CD14-positive monocyte (primary cell): ENCODE measurements at regions not wholly inside any gene's neighbourhood (a gene's known extent, or its start where the extent isn't known, plus 50 kb on each side); places are given as distances from the start of the nearest gene placed in this dataset.

Source experiments
- DNase-seq, 3 donors: peaks; one replicate each; pipeline ENCODE4 v3.0.0-alpha.2; 2011 to 2022
- H2AFZ ChIP-seq: 2 replicates; pipeline ENCODE4 v1.6.0; 2012; ENCODE audit warnings: mild to moderate bottlenecking, low read depth, low read length, inconsistent platforms; ENCODE audit not compliant: insufficient read depth, poor library complexity, severe bottlenecking
- H3K27ac ChIP-seq, 2 donors: 1 replicate in 1 of 2; 2 replicates in 1 of 2; pipeline ENCODE4 v1.5.1; 2012 to 2013; ENCODE audit warnings: low read length in 2 of 2, control low read depth in 1 of 2, inconsistent platforms in 1 of 2, low read depth in 1 of 2, mild to moderate bottlenecking in 1 of 2
- H3K27me3 ChIP-seq, 2 donors: one replicate each; pipeline versions ENCODE4 v1.6.0 to v1.6.1; 2011 to 2013; ENCODE audit warnings: low read length in 2 of 2; ENCODE audit not compliant: control insufficient read depth in 2 of 2, insufficient read depth in 2 of 2
- H3K36me3 ChIP-seq, 2 donors: replicated peaks in 1 of 2; 1 replicate in 1 of 2; 2 replicates in 1 of 2; pipeline versions ENCODE4 v1.5.1 to v1.6.1; 2012 to 2013; ENCODE audit warnings: low read length in 2 of 2, control low read depth in 1 of 2, inconsistent platforms in 1 of 2, mild to moderate bottlenecking in 1 of 2; ENCODE audit not compliant: insufficient read depth in 2 of 2, control insufficient read depth in 1 of 2
- H3K4me1 ChIP-seq, 2 donors: 1 replicate in 1 of 2; 2 replicates in 1 of 2; pipeline versions ENCODE4 v1.5.1 to v1.6.1; 2012 to 2013; ENCODE audit warnings: low read length in 2 of 2, control low read depth in 1 of 2, inconsistent platforms in 1 of 2, mild to moderate bottlenecking in 1 of 2, moderate library complexity in 1 of 2; ENCODE audit not compliant: insufficient read depth in 2 of 2, control insufficient read depth in 1 of 2
- H3K4me2 ChIP-seq: replicated peaks from 2 replicates; pipeline ENCODE3; 2012; ENCODE audit warnings: low read length, moderate library complexity, mild to moderate bottlenecking; ENCODE audit not compliant: poor library complexity, severe bottlenecking; ENCODE audit errors: extremely low read depth
- H3K4me3 ChIP-seq, 3 experiments: fragments of 200-600 bp in 1 of 3; sonication (generic) in 1 of 3; replicated peaks in 1 of 3; 1 replicate in 2 of 3; 2 replicates in 1 of 3; pipeline ENCODE4 v1.5.1; 2011 to 2013; ENCODE audit warnings: low read length in 3 of 3, mild to moderate bottlenecking in 3 of 3, control low read depth in 2 of 3, low read depth in 2 of 3, inconsistent platforms in 1 of 3, moderate library complexity in 1 of 3
- H3K79me2 ChIP-seq: 2 replicates; pipeline ENCODE4 v1.6.0; 2012; ENCODE audit warnings: mild to moderate bottlenecking, control low read depth, inconsistent platforms, low read length, moderate library complexity; ENCODE audit not compliant: insufficient read depth
- H3K9ac ChIP-seq: 2 replicates; pipeline ENCODE4 v1.6.0; 2017; ENCODE audit warnings: low read length, mild to moderate bottlenecking; ENCODE audit not compliant: insufficient read depth, poor library complexity, severe bottlenecking
- H3K9me3 ChIP-seq, 2 donors: replicated peaks in 1 of 2; 1 replicate in 1 of 2; 2 replicates in 1 of 2; pipeline versions ENCODE4 v1.5.1 to v1.6.1; 2012 to 2013; ENCODE audit warnings: low read length in 2 of 2, control low read depth in 1 of 2; ENCODE audit not compliant: control insufficient read depth in 1 of 2, insufficient read depth in 1 of 2
- H4K20me1 ChIP-seq: 2 replicates; pipeline ENCODE4 v1.6.0; 2012; ENCODE audit warnings: mild to moderate bottlenecking, low read length, control low read depth, moderate library complexity; ENCODE audit not compliant: insufficient read depth
- H3K27ac Mint-ChIP-seq, 7 donors: one replicate each; pipeline ENCODE4 v1.8.0; 2020; ENCODE audit warnings: mild to moderate bottlenecking in 7 of 7, mixed read lengths in 7 of 7, moderate library complexity in 6 of 7, inconsistent platforms in 2 of 7
- H3K27me3 Mint-ChIP-seq, 3 donors: one replicate each; pipeline ENCODE4 v1.8.0; 2021 to 2022; ENCODE audit warnings: low read depth in 3 of 3, mild to moderate bottlenecking in 3 of 3, mixed read lengths in 3 of 3, moderate library complexity in 3 of 3, inconsistent platforms in 1 of 3
- H3K36me3 Mint-ChIP-seq, 2 donors: one replicate each; pipeline ENCODE4 v1.8.0; 2020; ENCODE audit warnings: mixed read lengths in 2 of 2, inconsistent platforms in 1 of 2, mild to moderate bottlenecking in 1 of 2
- H3K4me1 Mint-ChIP-seq: one replicate; pipeline ENCODE4 v1.8.0; 2020; ENCODE audit warnings: mild to moderate bottlenecking, mixed read lengths
- H3K4me3 Mint-ChIP-seq, 2 donors: one replicate each; pipeline ENCODE4 v1.8.0; 2020; ENCODE audit warnings: mild to moderate bottlenecking in 2 of 2, mixed read lengths in 2 of 2, moderate library complexity in 1 of 2
- H3K9me3 Mint-ChIP-seq, 7 donors: one replicate each; pipeline ENCODE4 v1.8.0; 2020 to 2022; ENCODE audit warnings: mixed read lengths in 7 of 7, mild to moderate bottlenecking in 6 of 7, moderate library complexity in 6 of 7, inconsistent platforms in 2 of 7
- WGBS: methylation state at CpG from one replicate; pipeline ENCODE4 v1.1.5; 2013; ENCODE audit warnings: missing lambda C conversion rate; ENCODE audit not compliant: insufficient coverage; 5-methylcytosine and 5-hydroxymethylcytosine counted together
- intact Hi-C, 2 donors: fragments of 100-400 bp; cut with micrococcal nuclease; formaldehyde crosslinking; loops; one replicate each; pipeline versions ENCODE4 v1.15.0 to v1.15.1; 2023
- TF ChIP-seq, protein P1 (sequence below): fragments of 200-600 bp; IDR thresholded peaks from one replicate; pipeline ENCODE4 v1.8.0; 2022; ENCODE audit warnings: antibody characterized with exemption, mild to moderate bottlenecking

DNA sequence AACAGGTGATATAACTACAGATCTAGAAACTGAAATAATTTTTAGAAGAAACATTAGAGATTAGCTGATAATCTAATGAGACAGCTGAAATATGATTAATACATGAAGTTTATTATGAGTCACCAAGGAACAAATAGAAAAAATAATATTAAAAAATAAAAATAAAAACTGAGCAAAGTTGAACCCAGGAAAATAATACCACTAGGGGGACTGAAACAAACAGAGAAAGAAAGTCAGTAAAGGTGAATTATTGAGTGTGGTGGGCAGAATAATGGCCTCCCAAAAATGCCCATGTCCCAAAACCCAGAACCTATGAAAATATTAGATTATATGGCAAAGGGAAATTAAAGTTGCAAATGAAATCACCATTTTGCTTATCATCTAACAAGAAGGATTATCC is 820.7 kb upstream of the INTU start:
- Histone ChIP-seq H3K79me2 (no peaks in the 10 kb centered on the region), H3K4me2 (no peak overlapping the region), H4K20me1 (no peaks in the 10 kb centered on the region), H3K4me1 (no peaks in the 10 kb centered on the region), H3K27ac (no peak overlapping the region), H3K4me3 (no peak overlapping the region), H3K27me3 (no peaks in the 10 kb centered on the region), H3K36me3 (no peaks in the 10 kb centered on the region), H3K9me3 (peaks cover 3 to 4% of the 10 kb centered on the region in 2 donors), H3K9ac (no peak overlapping the region), H2AFZ (no peak overlapping the region)
- DNase-seq = no peak
- Mint-ChIP-seq H3K4me3 (no peak overlapping the region), H3K9me3 (peaks cover 0 to 7% (median 5%) of the 10 kb centered on the region in 7 donors), H3K4me1 (no peaks in the 10 kb centered on the region), H3K36me3 (no peaks in the 10 kb centered on the region), H3K27ac (no peak overlapping the region), H3K27me3 (peaks cover 0 to 2% (median 0%) of the 10 kb centered on the region in 3 donors)
- intact Hi-C loops = no loop called here
- TF ChIP-seq, protein P1, sequence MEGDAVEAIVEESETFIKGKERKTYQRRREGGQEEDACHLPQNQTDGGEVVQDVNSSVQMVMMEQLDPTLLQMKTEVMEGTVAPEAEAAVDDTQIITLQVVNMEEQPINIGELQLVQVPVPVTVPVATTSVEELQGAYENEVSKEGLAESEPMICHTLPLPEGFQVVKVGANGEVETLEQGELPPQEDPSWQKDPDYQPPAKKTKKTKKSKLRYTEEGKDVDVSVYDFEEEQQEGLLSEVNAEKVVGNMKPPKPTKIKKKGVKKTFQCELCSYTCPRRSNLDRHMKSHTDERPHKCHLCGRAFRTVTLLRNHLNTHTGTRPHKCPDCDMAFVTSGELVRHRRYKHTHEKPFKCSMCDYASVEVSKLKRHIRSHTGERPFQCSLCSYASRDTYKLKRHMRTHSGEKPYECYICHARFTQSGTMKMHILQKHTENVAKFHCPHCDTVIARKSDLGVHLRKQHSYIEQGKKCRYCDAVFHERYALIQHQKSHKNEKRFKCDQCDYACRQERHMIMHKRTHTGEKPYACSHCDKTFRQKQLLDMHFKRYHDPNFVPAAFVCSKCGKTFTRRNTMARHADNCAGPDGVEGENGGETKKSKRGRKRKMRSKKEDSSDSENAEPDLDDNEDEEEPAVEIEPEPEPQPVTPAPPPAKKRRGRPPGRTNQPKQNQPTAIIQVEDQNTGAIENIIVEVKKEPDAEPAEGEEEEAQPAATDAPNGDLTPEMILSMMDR = no peak

DNA sequence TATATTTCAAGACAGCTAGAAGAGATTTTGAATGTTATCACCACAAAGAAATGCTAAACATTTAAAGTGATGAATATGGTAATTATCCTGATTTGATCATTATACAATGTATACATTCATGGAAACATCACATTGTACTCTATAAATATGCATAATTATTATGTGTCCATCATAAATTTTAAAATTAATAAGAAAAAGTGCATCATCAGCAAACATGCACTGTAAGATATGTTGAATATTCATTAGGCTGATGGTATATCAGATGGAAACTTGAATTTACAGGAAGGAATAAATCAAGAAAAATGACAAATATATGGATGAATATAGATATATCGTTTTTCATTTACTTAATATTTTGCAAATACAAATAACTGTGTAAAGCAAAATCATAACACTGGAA is 812.1 kb upstream of the INTU start:
- TF ChIP-seq, protein P1 = no peak
- no peaks in the 10 kb centered on the region for H3K79me2 ChIP-seq
- no peaks in the 10 kb centered on the region for H3K27me3 Mint-ChIP-seq

More for the DNA sequence above, 812.1 kb upstream of the INTU start:
- no CpG with 5 or more reads among the region's 1 CpG for WGBS
- H3K9ac ChIP-seq = no peak overlapping the region
- no peak overlapping the region for H2AFZ ChIP-seq
- no peak overlapping the region for H3K27ac ChIP-seq
- H3K36me3 Mint-ChIP-seq = no peaks in the 10 kb centered on the region
- no peak overlapping the region for H3K4me2 ChIP-seq
- H3K9me3 Mint-ChIP-seq = peaks cover 0 to 9% (median 3%) of the 10 kb centered on the region in 7 donors
- H4K20me1 ChIP-seq = no peaks in the 10 kb centered on the region
- H3K36me3 ChIP-seq = no peaks in the 10 kb centered on the region
- no peak for DNase-seq
- no peak overlapping the region for H3K4me3 Mint-ChIP-seq
- H3K27me3 ChIP-seq = no peaks in the 10 kb centered on the region
- no peak overlapping the region for H3K4me3 ChIP-seq
- intact Hi-C loops = no loop called here
- peaks cover 3 to 4% of the 10 kb centered on the region in 2 donors for H3K9me3 ChIP-seq
- no peaks in the 10 kb centered on the region for H3K4me1 ChIP-seq
- no peak overlapping the region for H3K27ac Mint-ChIP-seq
- H3K4me1 Mint-ChIP-seq = no peaks in the 10 kb centered on the region
